ENCODE measurements at regions not wholly inside any gene's neighbourhood (a gene's known extent, or its start where the extent isn't known, plus 50 kb on each side); places are given as distances from the start of the nearest gene placed in this dataset.

DNA sequence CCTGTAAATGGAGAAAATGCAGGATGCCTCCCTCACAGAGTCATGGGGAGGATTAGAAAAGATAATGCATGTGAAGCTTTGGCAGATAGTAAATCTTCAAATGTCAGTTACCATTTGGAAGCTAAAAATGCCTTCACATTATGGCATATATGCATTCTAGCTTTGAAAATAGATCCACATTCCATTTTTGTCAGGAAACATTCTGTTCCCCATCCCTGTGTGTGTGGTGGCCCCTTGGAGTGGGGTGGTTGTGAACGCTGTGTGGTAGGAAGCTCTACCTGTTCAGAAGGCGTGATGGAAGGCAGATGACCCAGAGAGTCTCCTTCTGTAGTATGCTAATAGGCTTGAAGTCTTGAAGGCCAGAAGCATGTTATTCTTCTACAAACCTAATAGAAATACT lies 242.0 kb downstream of the HAPSTR1 start:
- TF ChIP-seq, protein P1, sequence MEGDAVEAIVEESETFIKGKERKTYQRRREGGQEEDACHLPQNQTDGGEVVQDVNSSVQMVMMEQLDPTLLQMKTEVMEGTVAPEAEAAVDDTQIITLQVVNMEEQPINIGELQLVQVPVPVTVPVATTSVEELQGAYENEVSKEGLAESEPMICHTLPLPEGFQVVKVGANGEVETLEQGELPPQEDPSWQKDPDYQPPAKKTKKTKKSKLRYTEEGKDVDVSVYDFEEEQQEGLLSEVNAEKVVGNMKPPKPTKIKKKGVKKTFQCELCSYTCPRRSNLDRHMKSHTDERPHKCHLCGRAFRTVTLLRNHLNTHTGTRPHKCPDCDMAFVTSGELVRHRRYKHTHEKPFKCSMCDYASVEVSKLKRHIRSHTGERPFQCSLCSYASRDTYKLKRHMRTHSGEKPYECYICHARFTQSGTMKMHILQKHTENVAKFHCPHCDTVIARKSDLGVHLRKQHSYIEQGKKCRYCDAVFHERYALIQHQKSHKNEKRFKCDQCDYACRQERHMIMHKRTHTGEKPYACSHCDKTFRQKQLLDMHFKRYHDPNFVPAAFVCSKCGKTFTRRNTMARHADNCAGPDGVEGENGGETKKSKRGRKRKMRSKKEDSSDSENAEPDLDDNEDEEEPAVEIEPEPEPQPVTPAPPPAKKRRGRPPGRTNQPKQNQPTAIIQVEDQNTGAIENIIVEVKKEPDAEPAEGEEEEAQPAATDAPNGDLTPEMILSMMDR (IDR thresholded peaks at IDR 0.05; ENCODE audit: low read depth, low read length), result no peak
- TF ChIP-seq, protein P2, sequence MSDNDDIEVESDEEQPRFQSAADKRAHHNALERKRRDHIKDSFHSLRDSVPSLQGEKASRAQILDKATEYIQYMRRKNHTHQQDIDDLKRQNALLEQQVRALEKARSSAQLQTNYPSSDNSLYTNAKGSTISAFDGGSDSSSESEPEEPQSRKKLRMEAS (IDR thresholded peaks at IDR 0.05; ENCODE audit: low read depth, low read length), result no peak
- TF ChIP-seq POLR2A (IDR thresholded peaks at IDR 0.05; ENCODE audit: extremely low read depth, insufficient read length), result no peak
- TF ChIP-seq MYC (IDR thresholded peaks at IDR 0.05; ENCODE audit: low read depth, low read length), result no peak

DNA sequence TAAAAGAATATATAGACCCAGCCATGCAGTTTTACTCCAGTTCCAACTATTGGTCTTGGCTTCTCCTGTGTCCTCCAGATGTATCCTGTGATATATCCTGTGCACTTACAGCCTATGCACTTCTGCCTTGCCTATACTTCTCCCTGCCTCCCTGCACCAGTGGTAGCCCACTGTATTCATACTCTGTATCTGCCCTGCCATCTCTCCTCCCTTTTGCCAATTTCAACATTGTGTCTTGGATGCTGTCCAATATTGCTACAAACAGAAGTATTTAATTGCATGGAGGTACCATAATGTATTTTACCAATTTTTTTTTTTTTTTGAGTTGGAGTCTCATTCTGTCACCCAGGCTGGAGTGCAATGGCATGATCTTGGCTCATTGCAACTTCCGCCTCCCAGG lies 242.7 kb downstream of the HAPSTR1 start:
- H3K4me3 ChIP-seq (ENCODE audit: low read depth, low read length), result no peak overlapping the region
- no peak for TF ChIP-seq POLR2A (IDR thresholded peaks at IDR 0.05; ENCODE audit: extremely low read depth, insufficient read length)
- TF ChIP-seq, protein P2 (IDR thresholded peaks at IDR 0.05; ENCODE audit: low read depth, low read length), result no peak
- TF ChIP-seq, protein P1 (IDR thresholded peaks at IDR 0.05; ENCODE audit: low read depth, low read length), result no peak
- no peak for TF ChIP-seq MYC (IDR thresholded peaks at IDR 0.05; ENCODE audit: low read depth, low read length)
- DNase-seq (ENCODE audit: low read depth), result no peak

More for the DNA sequence above, 242.0 kb downstream of the HAPSTR1 start:
- no peak overlapping the region for H3K4me3 ChIP-seq (ENCODE audit: low read depth, low read length)
- no peak for DNase-seq (ENCODE audit: low read depth)

DNA sequence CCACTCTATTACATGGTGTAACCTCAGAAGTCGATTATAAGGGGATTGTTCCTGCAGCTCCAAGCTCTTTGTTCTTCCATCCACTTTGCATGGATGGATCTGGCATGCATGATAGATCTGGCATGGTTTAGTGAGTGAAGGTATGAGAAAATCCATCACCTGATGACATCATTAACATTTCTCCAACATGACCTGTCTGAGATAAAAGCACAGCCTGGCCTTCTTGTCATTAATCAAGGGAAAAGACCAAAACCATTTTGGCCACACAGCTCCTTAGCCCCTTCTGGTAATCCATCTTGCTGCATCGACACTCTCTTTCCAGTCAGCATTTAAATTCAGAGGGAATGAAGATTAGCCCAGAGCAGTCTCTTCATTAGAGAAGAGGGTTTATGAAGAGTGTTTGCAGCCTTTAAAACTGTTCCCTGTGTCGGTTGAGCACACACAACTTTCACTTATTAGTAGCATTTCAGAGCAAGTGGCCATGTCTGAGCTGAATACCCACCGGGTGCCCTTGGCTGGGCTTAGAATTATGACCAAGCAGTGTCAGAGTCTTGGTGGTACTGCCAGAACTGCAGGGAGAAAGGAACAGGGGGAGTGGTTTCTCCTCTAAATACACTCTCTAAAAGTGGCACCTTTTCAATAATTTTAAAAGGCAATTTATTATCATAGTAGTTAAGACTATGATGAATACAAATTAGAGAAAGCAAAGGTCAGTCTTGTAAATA lies 246.0 kb downstream of the HAPSTR1 start:
- TF ChIP-seq, protein P1 (IDR thresholded peaks at IDR 0.05; ENCODE audit: low read depth, low read length), result no peak
- no peak for TF ChIP-seq POLR2A (IDR thresholded peaks at IDR 0.05; ENCODE audit: extremely low read depth, insufficient read length)
- no peak for TF ChIP-seq MYC (IDR thresholded peaks at IDR 0.05; ENCODE audit: low read depth, low read length)
- TF ChIP-seq, protein P2 (IDR thresholded peaks at IDR 0.05; ENCODE audit: low read depth, low read length), result no peak
- H3K4me3 ChIP-seq (ENCODE audit: low read depth, low read length), result no peak overlapping the region
- no peak for DNase-seq (ENCODE audit: low read depth)

DNA sequence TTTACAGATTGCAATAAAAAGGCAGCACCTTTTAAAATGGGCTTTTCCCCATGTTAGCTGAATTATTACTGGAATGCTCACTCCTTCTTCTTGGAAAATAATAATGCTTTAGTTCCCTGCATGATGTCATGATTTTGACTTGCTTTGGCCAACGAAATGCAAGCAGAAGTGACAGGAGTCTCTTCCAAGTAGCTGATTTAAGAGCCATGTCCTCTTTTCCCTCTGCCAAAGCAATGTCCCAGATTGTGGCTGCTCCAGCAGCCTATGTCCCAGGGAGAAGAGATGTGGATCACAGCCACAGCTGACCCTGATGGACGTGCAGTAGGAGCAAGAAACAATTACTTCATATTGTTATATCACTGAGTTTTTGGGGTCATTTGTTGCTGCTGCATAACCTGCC lies 246.6 kb downstream of the HAPSTR1 start:
- no peak overlapping the region for H3K4me3 ChIP-seq (ENCODE audit: low read depth, low read length)
- DNase-seq (ENCODE audit: low read depth), result no peak
- no peak for TF ChIP-seq POLR2A (IDR thresholded peaks at IDR 0.05; ENCODE audit: extremely low read depth, insufficient read length)
- TF ChIP-seq, protein P1 (IDR thresholded peaks at IDR 0.05; ENCODE audit: low read depth, low read length), result no peak
- TF ChIP-seq, protein P2 (IDR thresholded peaks at IDR 0.05; ENCODE audit: low read depth, low read length), result no peak
- no peak for TF ChIP-seq MYC (IDR thresholded peaks at IDR 0.05; ENCODE audit: low read depth, low read length)

DNA sequence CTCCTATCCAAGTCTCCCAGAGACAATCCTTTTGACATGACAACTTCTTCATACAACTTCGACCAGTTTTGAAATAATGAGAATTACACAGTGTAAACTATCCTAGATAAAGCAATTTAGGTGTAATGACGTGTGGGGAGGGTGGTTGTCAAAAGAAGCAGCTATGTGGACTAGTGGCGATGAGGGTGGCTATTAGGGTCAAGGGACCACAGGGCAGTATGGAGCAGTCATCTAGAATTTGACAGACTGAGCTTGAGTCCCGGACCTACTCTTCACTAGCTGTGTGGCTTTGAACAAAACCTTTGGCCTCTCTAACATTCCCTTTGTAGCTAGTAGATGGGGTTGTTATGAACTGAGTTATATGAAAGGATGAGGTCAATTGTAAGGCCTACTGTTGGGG lies 247.1 kb downstream of the HAPSTR1 start:
- TF ChIP-seq, protein P1 (IDR thresholded peaks at IDR 0.05; ENCODE audit: low read depth, low read length), result no peak
- TF ChIP-seq, protein P2 (IDR thresholded peaks at IDR 0.05; ENCODE audit: low read depth, low read length), result no peak
- TF ChIP-seq MYC (IDR thresholded peaks at IDR 0.05; ENCODE audit: low read depth, low read length), result no peak
- TF ChIP-seq POLR2A (IDR thresholded peaks at IDR 0.05; ENCODE audit: extremely low read depth, insufficient read length), result no peak
- no peak for DNase-seq (ENCODE audit: low read depth)
- H3K4me3 ChIP-seq (ENCODE audit: low read depth, low read length), result no peak overlapping the region

All from NB4 (cell line).